Fibroblast of lung (primary cell): ENCODE measurements at regions not wholly inside any gene's neighbourhood (a gene's known extent, or its start where the extent isn't known, plus 50 kb on each side); places are given as distances from the start of the nearest gene placed in this dataset.

ENCODE experiments used
- DNase-seq, 2 donors: peaks; one replicate each; pipeline versions ENCODE4 v3.0.0 to v3.0.0-alpha.2; 2010; ENCODE audit warnings: low read depth in 2 of 2
- H2AFZ ChIP-seq: 2 replicates; pipeline ENCODE4 v1.5.1; 2012; ENCODE audit warnings: low read length, control low read depth, inconsistent platforms
- H3K27ac ChIP-seq: 2 replicates; pipeline ENCODE4 v1.5.1; 2011; ENCODE audit warnings: low read length, control low read depth; ENCODE audit not compliant: insufficient read depth
- H3K27me3 ChIP-seq: 2 replicates; pipeline ENCODE4 v1.5.1; 2011; ENCODE audit warnings: mild to moderate bottlenecking, low read length; ENCODE audit not compliant: control insufficient read depth, insufficient read depth
- H3K36me3 ChIP-seq: 2 replicates; pipeline ENCODE4 v1.5.1; 2011; ENCODE audit warnings: low read length; ENCODE audit not compliant: control insufficient read depth, insufficient read depth
- H3K4me1 ChIP-seq: 2 replicates; pipeline ENCODE4 v1.5.1; 2011; ENCODE audit warnings: low read length; ENCODE audit not compliant: control insufficient read depth, insufficient read depth; ENCODE audit errors: extremely low read depth
- H3K4me2 ChIP-seq: 2 replicates; pipeline ENCODE4 v1.5.1; 2011; ENCODE audit warnings: low read length, control low read depth; ENCODE audit not compliant: insufficient read depth; ENCODE audit errors: extremely low read depth
- H3K4me3 ChIP-seq, 4 experiments: fragments of 200-600 bp in 1 of 4; sonication (generic) in 1 of 4; replicated peaks in 1 of 4; 2 replicates each; pipeline ENCODE4 v1.5.1; 2011 to 2016; ENCODE audit warnings: low read length in 4 of 4, low read depth in 3 of 4, mild to moderate bottlenecking in 3 of 4, control low read depth in 2 of 4, inconsistent platforms in 1 of 4, mixed read lengths in 1 of 4; ENCODE audit not compliant: insufficient read depth in 1 of 4; ENCODE audit errors: control extremely low read depth in 1 of 4
- H3K79me2 ChIP-seq: 2 replicates; pipeline ENCODE4 v1.5.1; 2012; ENCODE audit warnings: mild to moderate bottlenecking, low read length, inconsistent platforms; ENCODE audit not compliant: control insufficient read depth, insufficient read depth
- H3K9ac ChIP-seq: 2 replicates; pipeline ENCODE4 v1.5.1; 2011; ENCODE audit warnings: mild to moderate bottlenecking, low read length, control low read depth; ENCODE audit not compliant: insufficient read depth
- H3K9me3 ChIP-seq: 2 replicates; pipeline ENCODE4 v1.5.1; 2012; ENCODE audit warnings: low read depth, low read length; ENCODE audit not compliant: control insufficient read depth, insufficient read depth
- H4K20me1 ChIP-seq: 2 replicates; pipeline ENCODE4 v1.5.1; 2011; ENCODE audit warnings: low read length; ENCODE audit not compliant: control insufficient read depth, insufficient read depth; ENCODE audit errors: extremely low read depth
- EZH2 ChIP-seq: IDR thresholded peaks from 2 replicates; pipeline ENCODE4 v1.5.1; 2012; ENCODE audit warnings: low read length, control low read depth, mild to moderate bottlenecking; ENCODE audit errors: missing control alignments
- TF ChIP-seq, protein P1 (sequence below), 2 donors: IDR thresholded peaks in 1 of 2; conservative IDR thresholded peaks in 1 of 2; 1 replicate in 1 of 2; 2 replicates in 1 of 2; pipeline ENCODE4 v1.5.1; 2011 to 2012; ENCODE audit warnings: low read length in 2 of 2, control low read depth in 1 of 2, inconsistent platforms in 1 of 2, low read depth in 1 of 2, mild to moderate bottlenecking in 1 of 2

DNA sequence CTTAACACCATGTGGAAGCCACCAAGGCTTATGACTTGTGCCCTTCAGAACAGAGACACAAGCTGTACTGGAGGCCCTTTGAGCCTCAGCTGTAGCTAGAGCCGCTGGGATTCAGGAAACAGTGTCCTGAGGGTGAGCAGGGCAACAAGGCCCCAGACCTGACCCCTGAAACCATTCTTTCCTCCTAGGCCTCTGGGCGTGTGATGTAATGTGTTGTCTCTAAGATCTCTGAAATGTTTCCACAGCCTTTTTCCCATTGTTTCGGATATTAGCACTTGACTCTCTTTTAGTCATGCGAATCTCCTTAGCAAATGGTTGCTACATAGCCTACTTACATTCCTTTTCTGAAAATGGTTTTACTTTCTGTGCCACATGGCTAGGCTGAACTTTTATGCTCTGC lies 114.9 kb downstream of the CD8B2 start:
- H3K27me3 ChIP-seq, result no peaks in the 10 kb centered on the region
- no peaks in the 10 kb centered on the region for H4K20me1 ChIP-seq
- TF ChIP-seq, protein P1, sequence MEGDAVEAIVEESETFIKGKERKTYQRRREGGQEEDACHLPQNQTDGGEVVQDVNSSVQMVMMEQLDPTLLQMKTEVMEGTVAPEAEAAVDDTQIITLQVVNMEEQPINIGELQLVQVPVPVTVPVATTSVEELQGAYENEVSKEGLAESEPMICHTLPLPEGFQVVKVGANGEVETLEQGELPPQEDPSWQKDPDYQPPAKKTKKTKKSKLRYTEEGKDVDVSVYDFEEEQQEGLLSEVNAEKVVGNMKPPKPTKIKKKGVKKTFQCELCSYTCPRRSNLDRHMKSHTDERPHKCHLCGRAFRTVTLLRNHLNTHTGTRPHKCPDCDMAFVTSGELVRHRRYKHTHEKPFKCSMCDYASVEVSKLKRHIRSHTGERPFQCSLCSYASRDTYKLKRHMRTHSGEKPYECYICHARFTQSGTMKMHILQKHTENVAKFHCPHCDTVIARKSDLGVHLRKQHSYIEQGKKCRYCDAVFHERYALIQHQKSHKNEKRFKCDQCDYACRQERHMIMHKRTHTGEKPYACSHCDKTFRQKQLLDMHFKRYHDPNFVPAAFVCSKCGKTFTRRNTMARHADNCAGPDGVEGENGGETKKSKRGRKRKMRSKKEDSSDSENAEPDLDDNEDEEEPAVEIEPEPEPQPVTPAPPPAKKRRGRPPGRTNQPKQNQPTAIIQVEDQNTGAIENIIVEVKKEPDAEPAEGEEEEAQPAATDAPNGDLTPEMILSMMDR (conservative IDR thresholded peaks at IDR 0.05 in 1 of 2, IDR thresholded peaks at IDR 0.05 in 1 of 2; ENCODE audit: low read depth in 1 of 2, low read length in 2 of 2), result no peak
- no peak for TF ChIP-seq EZH2
- H3K4me3 ChIP-seq, result no peak overlapping the region
- no peaks in the 10 kb centered on the region for H3K4me1 ChIP-seq
- H3K9ac ChIP-seq, result no peak overlapping the region
- DNase-seq, result no peak
- no peak overlapping the region for H2AFZ ChIP-seq
- no peak overlapping the region for H3K4me2 ChIP-seq
- H3K79me2 ChIP-seq, result no peaks in the 10 kb centered on the region
- H3K27ac ChIP-seq, result no peak overlapping the region
- H3K9me3 ChIP-seq, result no peaks in the 10 kb centered on the region
- H3K36me3 ChIP-seq, result no peaks in the 10 kb centered on the region

DNA sequence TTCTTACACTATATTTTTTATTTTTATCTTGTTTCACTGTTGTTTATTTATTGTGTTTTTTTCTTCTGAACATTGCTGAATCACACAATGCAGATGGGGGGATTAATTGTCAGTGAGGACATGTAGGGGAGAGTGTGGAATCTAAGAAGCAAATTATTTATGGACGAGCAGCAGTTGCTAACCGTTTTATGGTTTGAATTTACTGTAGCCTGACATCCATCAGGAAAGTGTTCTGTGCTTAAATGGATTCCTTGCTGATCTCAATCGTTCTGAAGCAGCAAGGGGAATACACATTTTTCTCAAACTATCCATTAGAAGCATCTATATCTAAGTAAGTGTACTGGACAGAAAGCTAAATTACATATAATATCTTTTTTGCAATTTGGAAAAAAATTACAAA lies 119.5 kb downstream of the CD8B2 start:
- H3K9me3 ChIP-seq, result no peaks in the 10 kb centered on the region
- H3K4me1 ChIP-seq, result no peaks in the 10 kb centered on the region
- no peak overlapping the region for H3K4me3 ChIP-seq
- H3K27ac ChIP-seq, result no peak overlapping the region
- H4K20me1 ChIP-seq, result no peaks in the 10 kb centered on the region
- no peaks in the 10 kb centered on the region for H3K36me3 ChIP-seq
- no peak for DNase-seq
- H2AFZ ChIP-seq, result no peak overlapping the region
- H3K79me2 ChIP-seq, result no peaks in the 10 kb centered on the region
- no peaks in the 10 kb centered on the region for H3K27me3 ChIP-seq
- H3K4me2 ChIP-seq, result no peak overlapping the region
- H3K9ac ChIP-seq, result no peak overlapping the region
- no peak for TF ChIP-seq EZH2
- TF ChIP-seq, protein P1 (conservative IDR thresholded peaks at IDR 0.05 in 1 of 2, IDR thresholded peaks at IDR 0.05 in 1 of 2; ENCODE audit: low read depth in 1 of 2, low read length in 2 of 2), result no peak

DNA sequence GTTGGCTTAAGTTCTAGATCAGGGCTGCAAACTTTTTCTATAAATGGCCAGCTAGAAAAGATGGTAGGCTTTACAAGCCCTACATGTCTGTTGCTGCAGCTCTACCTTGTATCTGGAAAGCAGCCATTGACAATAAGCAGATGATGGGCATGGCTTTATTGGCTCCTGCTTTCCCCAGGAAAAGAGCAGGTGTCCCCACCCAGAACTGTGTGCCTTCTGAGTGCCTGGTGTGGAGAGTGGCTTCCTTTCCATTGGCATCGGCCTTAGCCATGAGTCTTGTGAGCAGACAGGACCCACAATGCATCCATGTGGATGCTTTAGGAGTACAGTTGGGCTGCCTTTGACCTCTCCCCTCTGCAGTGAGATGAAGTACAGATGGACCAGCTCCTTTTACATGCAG lies 120.2 kb downstream of the CD8B2 start:
- no peak for DNase-seq
- H4K20me1 ChIP-seq, result no peaks in the 10 kb centered on the region
- TF ChIP-seq, protein P1 (conservative IDR thresholded peaks at IDR 0.05 in 1 of 2, IDR thresholded peaks at IDR 0.05 in 1 of 2; ENCODE audit: low read depth in 1 of 2, low read length in 2 of 2), result no peak
- no peak for TF ChIP-seq EZH2

More for the DNA sequence above, 120.2 kb downstream of the CD8B2 start:
- Histone ChIP-seq H3K9me3 (no peaks in the 10 kb centered on the region), H3K27ac (no peak overlapping the region), H3K79me2 (no peaks in the 10 kb centered on the region), H2AFZ (no peak overlapping the region), H3K36me3 (no peaks in the 10 kb centered on the region), H3K9ac (no peak overlapping the region), H3K4me3 (no peak overlapping the region), H3K27me3 (no peaks in the 10 kb centered on the region), H3K4me1 (no peaks in the 10 kb centered on the region), H3K4me2 (no peak overlapping the region)
